Gastrocnemius medialis (tissue), 4 donors: ENCODE measurements at regions not wholly inside any gene's neighbourhood (a gene's known extent, or its start where the extent isn't known, plus 50 kb on each side); places are given as distances from the start of the nearest gene placed in this dataset.
"Not testable (repeated sequence)": the region's sequence is repeated elsewhere in the genome, so short reads cannot be mapped to it uniquely, and the experiment has no call there.

Source experiments
- CTCF ChIP-seq, 5 experiments: fragments of 450-650 bp in 3 of 5; fragments of 200-600 bp in 2 of 5; sonication (generic) in 2 of 5; IDR thresholded peaks in 4 of 5; conservative IDR thresholded peaks in 1 of 5; 1 replicate in 4 of 5; 2 replicates in 1 of 5; pipeline ENCODE4 v1.5.1; 2016 to 2019; ENCODE audit warnings: antibody characterized with exemption in 5 of 5, mild to moderate bottlenecking in 3 of 5, moderate library complexity in 3 of 5
- POLR2A ChIP-seq, 2 donors: fragments of 450-650 bp; IDR thresholded peaks; one replicate each; pipeline ENCODE4 v1.6.1; 2017; ENCODE audit warnings: antibody characterized with exemption in 2 of 2, mild to moderate bottlenecking in 2 of 2, moderate library complexity in 2 of 2

- not testable (repeated sequence) for TF ChIP-seq CTCF (IDR thresholded peaks at IDR 0.05 in 4 of 5, conservative IDR thresholded peaks at IDR 0.05 in 1 of 5); POLR2A (IDR thresholded peaks at IDR 0.05)
Measured at GRCh38 chr9:64369644-64370043, 915.4 kb downstream of the FOXD4L5 start.
